Kidney tubule cell (primary cell): ENCODE measurements at regions not wholly inside any gene's neighbourhood (a gene's known extent, or its start where the extent isn't known, plus 50 kb on each side); places are given as distances from the start of the nearest gene placed in this dataset.

ENCODE experiments used
- DNase-seq: peaks from one replicate; pipeline ENCODE4 v3.0.0-alpha.2; 2018; ENCODE audit warnings: low spot score

DNA sequence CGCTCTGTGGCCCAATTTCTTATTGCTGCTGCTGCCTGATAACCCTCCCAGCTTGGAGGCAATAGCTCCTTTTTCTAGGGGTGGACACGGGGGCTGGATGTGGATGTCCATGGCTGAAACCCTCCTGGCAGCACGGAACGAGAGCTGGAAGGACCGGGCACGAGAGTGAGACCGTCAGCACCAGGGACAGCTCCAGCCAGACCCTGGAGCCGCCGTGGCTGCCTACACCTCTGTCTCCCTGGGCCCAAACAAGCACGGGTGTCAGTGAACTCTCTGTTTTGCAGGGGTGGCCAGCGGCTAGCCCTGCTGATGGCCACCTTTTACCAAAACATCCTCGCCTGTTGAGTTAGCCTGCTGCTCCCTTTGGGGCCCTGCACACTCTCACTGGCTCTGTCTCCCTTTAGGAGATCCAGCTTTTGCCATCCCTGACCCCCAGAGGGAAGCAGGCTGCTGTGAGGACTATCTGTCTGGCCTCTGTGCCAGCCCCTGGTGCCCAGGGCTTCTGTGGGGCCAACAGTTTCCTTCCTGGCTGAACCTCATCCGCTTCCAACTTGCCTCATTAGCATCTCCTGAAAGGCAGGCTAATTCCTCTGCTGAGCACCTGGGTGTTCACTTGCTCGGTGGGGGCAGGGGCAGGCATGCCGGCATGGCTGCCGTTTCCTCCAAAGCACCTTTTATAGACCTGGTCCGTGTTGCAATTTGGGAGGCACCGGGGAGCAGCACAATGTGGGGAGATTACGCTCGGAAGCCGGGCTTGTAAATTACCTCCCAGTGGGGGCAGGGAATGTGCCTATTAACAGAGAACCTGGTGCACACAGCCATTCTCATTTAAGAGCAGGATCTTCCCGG is 118.1 kb downstream of the ENGASE start:
- DNase-seq = peak; percentile 18

DNA sequence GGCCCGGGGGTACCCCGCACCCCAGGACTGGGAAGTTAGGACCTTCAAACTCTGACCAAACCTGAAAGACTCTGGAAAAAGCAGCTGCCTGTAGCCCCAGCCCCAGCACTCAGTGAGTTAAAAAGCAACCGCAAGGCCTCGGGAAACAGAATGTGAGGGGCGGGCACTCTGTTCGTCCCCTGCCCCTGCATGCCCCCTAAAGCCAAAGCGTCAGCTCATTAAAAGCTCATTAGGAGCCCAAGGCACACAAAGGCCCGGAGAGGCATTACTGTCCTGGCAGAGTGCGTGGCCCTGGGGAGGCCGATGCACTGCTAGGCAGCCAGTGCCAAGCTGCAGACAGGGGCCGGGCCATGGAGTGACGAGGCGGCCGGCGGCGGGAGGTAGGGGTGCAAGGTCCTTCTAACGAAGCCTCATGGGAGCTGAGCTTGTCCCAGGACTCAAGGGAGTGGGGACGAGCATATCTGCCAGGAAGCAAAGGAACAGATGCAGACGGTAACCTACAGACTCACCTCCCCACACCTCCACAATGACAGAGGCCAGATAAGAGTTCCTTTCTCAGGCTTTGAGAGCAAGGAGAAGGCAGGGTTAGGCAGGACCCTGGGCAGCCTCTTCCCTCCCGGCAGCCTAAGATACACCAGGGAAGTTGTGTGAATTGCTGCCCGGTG is 116.8 kb downstream of the ENGASE start:
- DNase-seq = no peak

GRCh38 chr17:79189305-79189704 is 114.7 kb downstream of the ENGASE start:
- DNase-seq = no peak

- DNase-seq = no peak
Measured at GRCh38 chr17:79188685-79189084, 114.1 kb downstream of the ENGASE start.

- peak; percentile 19 for DNase-seq
Measured at GRCh38 chr17:79188048-79188447, 113.4 kb downstream of the ENGASE start.

- DNase-seq = no peak
Measured at GRCh38 chr17:79187186-79187585, 112.6 kb downstream of the ENGASE start.

- DNase-seq = no peak
Measured at GRCh38 chr17:79186406-79186805, 111.8 kb downstream of the ENGASE start.

- DNase-seq = no peak
Measured at GRCh38 chr17:79185671-79186070, 111.0 kb downstream of the ENGASE start.

- no peak for DNase-seq
Measured at GRCh38 chr17:79184219-79184618, 109.6 kb downstream of the ENGASE start.

GRCh38 chr17:79183293-79184158 is 108.9 kb downstream of the ENGASE start:
- DNase-seq = peak; percentile 2

DNA sequence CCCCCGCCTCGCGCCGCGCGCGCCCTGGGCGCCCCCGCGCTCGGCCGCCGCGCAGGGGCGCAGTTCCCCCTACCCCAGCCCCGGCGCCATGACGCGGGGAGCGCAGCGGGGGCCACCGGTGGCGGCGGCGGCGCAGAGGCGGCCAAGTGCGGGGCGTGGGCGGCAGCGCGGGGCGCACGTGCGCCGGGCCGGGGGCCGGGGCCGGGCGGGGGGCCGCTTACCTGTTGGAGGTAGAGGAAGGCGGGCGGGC is 108.3 kb downstream of the ENGASE start:
- no peak for DNase-seq

DNA sequence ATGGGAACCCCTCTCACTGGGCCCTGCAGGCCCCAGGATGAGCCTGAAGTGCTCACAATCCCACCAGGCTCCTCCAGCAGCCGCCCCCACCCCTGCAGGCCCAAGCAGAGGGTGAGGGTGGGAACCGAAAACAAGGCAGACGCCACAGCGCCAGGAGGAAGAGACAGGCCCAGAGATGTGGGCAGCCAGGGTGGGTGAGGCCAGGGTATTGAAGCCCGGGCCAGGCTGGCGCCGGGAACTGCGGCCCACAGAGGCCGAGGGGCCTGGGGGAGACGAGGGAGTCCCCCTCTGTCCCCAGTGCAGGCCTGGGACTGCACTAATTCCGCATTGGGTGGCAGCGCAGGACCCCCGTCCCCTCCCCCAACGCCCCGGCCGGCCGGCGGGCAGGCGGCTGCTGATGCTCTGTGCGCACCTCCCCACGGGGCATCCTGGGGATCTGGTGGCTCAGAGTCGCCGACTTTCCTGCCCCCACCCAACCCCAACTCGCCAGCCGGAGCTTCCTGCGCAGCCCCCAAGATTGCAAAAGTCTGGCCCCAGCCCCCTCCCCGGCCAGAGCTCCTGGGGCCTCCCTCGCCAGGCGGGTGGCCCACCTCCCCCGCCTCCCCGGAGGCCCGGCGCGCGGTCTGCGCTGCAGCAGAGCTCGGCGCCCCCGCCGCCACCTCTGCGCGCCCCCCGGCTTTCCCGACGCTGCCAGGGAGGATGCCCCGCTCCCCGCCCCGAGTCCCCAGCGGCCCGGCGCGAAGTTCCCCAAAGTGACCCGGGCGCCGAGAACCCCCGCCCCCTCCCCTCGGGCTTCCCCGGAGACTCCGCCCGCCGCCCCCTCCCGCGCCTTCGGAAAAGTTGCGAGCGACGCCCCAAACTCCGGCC is 107.8 kb downstream of the ENGASE start:
- DNase-seq = no peak

GRCh38 chr17:79180358-79181005 is 105.9 kb downstream of the ENGASE start:
- no peak for DNase-seq

DNA sequence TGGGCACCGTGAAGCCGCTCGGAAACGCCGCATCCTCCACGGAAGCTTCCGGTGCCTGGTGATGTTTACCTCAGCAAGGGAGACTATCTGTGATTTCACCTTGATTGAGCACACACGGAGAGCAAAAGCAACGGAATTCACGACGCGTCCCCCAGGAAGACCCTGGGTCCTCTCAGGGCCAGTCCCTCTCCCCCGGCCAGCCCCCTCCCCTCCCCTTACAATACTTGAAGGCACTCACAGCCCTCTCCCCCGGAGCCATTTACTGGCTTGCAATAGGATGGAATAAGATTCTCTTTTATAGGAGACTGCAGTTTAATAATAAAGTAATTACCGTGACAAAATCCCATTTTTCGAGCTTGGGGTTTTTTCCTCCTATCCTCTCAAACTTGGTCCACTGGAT is 104.7 kb downstream of the ENGASE start:
- no peak for DNase-seq

DNA sequence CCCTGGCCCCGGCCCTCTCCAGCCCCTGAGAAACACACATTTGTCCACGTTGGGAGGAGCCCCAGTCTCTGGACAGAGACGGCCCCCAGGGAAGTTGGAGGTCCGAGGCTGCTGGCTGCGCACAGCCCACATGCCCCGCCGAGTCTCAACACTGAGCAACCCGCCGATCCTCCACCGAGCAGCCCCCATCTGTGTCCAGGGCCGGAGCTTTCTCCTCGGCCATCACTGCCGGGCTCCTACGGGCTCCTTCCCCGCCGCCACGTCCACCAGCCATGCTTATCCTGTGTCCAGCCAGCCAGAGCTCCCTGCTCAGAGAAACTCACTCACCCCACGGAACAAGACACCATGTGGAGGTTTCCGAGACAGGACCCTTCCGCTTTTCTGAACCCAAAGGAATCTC is 103.3 kb downstream of the ENGASE start:
- DNase-seq = no peak

DNA sequence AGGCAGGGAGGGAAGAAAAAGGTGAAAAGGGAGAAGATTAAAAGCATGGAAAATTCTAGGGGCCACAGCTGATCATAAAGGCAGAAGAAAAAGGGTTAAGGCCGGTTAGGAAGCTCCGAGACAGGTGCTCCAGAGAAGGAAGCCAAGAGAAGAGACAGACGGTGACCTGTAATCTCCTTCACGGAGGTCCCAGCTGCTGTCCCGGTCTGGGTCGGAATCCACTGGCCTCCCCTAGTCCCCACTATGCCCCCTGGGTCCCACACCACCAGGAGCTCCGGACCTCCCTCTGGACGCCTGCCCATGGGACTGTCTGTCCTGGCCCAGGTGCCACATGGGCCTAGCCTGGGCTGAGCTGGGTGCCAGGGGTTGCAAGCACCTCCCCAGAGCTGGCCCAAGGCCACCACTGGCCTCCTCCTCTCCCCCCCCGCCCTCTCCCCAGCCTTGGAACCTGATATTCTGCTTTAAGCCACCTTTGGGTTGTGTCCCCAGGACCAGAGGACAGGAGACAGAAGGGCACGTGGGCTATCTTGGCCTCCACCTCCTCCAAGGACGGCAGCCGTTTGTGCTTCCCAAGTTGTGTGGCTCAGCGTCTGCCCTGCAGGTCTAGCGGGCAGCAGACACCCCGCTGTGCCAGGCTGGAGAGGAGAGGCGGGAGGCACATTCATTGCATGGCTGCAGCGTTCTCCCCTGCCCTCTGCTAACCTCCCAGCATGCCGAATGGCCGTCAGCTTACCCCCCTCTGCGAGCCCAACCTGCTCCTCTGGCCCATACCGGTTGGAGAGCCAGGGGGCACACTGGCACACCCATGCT is 102.4 kb downstream of the ENGASE start:
- DNase-seq = no peak

DNA sequence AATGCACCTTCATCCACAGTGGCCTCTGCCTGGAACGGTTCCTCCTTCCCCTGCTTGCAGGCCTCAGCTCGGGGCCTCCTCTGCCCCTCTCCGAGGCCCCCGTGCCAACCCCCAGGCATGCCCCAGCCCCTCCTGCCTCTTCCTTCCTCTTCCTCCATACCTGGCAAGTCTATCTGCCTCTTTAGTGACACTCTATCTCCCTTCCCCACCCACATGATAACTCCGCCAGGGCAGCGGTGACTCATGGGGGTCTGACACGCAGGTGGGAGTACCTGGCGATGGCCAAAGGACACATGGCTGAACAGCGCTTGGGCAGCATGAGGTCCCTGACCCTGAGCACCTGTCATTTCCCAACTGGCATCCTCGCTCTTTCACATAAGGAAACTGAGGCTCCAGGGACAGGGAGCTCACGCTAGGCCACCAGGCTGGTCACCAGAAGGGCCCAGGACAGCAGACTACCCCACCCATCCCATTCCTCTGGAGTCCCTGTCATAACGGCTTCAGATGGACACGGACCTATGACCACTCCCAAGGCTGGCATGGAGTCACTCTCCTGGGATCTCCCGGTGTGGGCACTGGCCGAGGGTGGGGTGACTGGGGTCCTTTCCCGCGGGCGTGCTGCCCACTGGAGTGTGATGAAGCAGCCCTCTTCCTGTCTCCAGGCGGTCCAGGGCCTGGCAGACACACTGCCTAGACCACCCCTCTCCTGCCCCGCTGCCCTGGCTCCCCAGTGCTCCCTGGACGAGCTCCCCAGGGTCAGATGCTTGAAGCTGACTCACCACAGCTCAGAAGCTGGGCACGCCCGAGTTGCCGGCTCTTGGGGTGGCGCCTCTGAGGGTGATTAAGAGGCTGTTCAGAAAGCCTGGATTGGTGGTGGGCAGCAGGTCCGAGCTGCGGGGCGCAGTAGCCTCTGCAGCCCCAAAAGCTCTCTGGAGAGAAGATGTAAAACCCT is 100.6 kb downstream of the ENGASE start:
- no peak for DNase-seq

GRCh38 chr17:79174193-79174765 is 99.7 kb downstream of the ENGASE start:
- DNase-seq = no peak

- DNase-seq = no peak
Measured at GRCh38 chr17:79171188-79171587, 96.6 kb downstream of the ENGASE start.
